K562 (cell line): ENCODE measurements at regions not wholly inside any gene's neighbourhood (a gene's known extent, or its start where the extent isn't known, plus 50 kb on each side); places are given as distances from the start of the nearest gene placed in this dataset.

ENCODE experiments used
- BRCA1 ChIP-seq, 2 experiments: fragments of 450-650 bp in 1 of 2; sonication (generic) in 1 of 2; formaldehyde crosslinking in 1 of 2; IDR thresholded peaks; 2 replicates each; pipeline versions ENCODE4 v1.5.0 to v1.6.1; 2017 to 2020; ENCODE audit warnings: mild to moderate bottlenecking in 1 of 2, missing genetic modification reagents in 1 of 2
- CBFA2T2 ChIP-seq: fragments of 450-650 bp; conservative IDR thresholded peaks from 2 replicates; pipeline ENCODE4 v1.6.1; 2017; ENCODE audit warnings: mild to moderate bottlenecking
- CBX8 ChIP-seq: fragments of 200-600 bp; sonication (generic); IDR thresholded peaks from 2 replicates; pipeline ENCODE4 v1.6.1; 2012; ENCODE audit warnings: borderline replicate concordance, mixed run types, low read depth, mild to moderate bottlenecking, moderate library complexity, mixed read lengths, low read length, control low read depth, inconsistent platforms; ENCODE audit not compliant: poor library complexity, severe bottlenecking; ENCODE audit errors: extremely low read depth
- DPF2 ChIP-seq: fragments of 450-650 bp; IDR thresholded peaks from 2 replicates; pipeline ENCODE4 v1.6.1; 2016
- ESRRA ChIP-seq: fragments of 450-650 bp; IDR thresholded peaks from 2 replicates; pipeline ENCODE4 v1.6.1; 2014; ENCODE audit warnings: low read depth, mild to moderate bottlenecking, moderate library complexity, borderline replicate concordance
- FIP1L1 ChIP-seq: fragments of 200-400 bp; formaldehyde crosslinking; IDR thresholded peaks from 2 replicates; pipeline ENCODE4 v1.6.1; 2018; ENCODE audit warnings: mild to moderate bottlenecking, low read depth, low read length; ENCODE audit not compliant: poor library complexity, severe bottlenecking
- FOSL1 ChIP-seq: fragments of 200-800 bp; sonication (Bioruptor generic); conservative IDR thresholded peaks from 2 replicates; pipeline ENCODE4 v1.6.1; 2016; ENCODE audit warnings: missing genetic modification characterization, missing compliant biosample characterization
- GABPA ChIP-seq: fragments of 200-800 bp; sonication (Bioruptor generic); conservative IDR thresholded peaks from 2 replicates; pipeline ENCODE4 v1.6.1; 2016; ENCODE audit warnings: low read depth, missing genetic modification characterization, missing compliant biosample characterization
- KAT7 ChIP-seq: sonication (generic); formaldehyde crosslinking; IDR thresholded peaks from 2 replicates; pipeline ENCODE4 v1.8.0; 2022; ENCODE audit warnings: missing genetic modification reagents, mild to moderate bottlenecking, borderline replicate concordance
- MAFG ChIP-seq: fragments of 450-650 bp; conservative IDR thresholded peaks from 2 replicates; pipeline ENCODE4 v1.6.1; 2016; ENCODE audit warnings: missing genetic modification characterization, missing compliant biosample characterization
- MCM2 ChIP-seq: fragments of 450-650 bp; IDR thresholded peaks from 2 replicates; pipeline ENCODE4 v1.6.1; 2017; ENCODE audit warnings: low read depth, mild to moderate bottlenecking
- NBN ChIP-seq: fragments of 450-650 bp; IDR thresholded peaks from 2 replicates; pipeline ENCODE4 v1.6.1; 2016; ENCODE audit warnings: low read depth, mild to moderate bottlenecking
- NR2C1 ChIP-seq, 2 experiments: fragments of 450-650 bp; IDR thresholded peaks; 2 replicates each; pipeline ENCODE4 v1.6.1; 2017; ENCODE audit warnings: mild to moderate bottlenecking in 2 of 2, antibody characterized with exemption in 1 of 2, inconsistent platforms in 1 of 2, missing compliant biosample characterization in 1 of 2, missing genetic modification characterization in 1 of 2
- NR4A1 ChIP-seq, 2 experiments: fragments of 250-450 bp in 1 of 2; fragments of 450-650 bp in 1 of 2; sonication (Bioruptor Pico) in 1 of 2; IDR thresholded peaks; 2 replicates each; pipeline versions ENCODE4 v1.4.0 to v1.6.1; 2016 to 2020; ENCODE audit warnings: mild to moderate bottlenecking in 2 of 2, missing compliant biosample characterization in 1 of 2, missing genetic modification characterization in 1 of 2, moderate library complexity in 1 of 2
- POU5F1 ChIP-seq: fragments of 150-350 bp; IDR thresholded peaks from 2 replicates; pipeline ENCODE4 v1.6.1; 2014; ENCODE audit warnings: borderline replicate concordance, low read length, low read depth, mild to moderate bottlenecking; ENCODE audit not compliant: partially characterized antibody
- PRMT5 ChIP-seq: sonication (generic); formaldehyde crosslinking; IDR thresholded peaks from 2 replicates; pipeline ENCODE4 v1.5.0; 2020; ENCODE audit warnings: missing genetic modification reagents
- RFX7 ChIP-seq: fragments of 250-450 bp; sonication (Bioruptor Pico); IDR thresholded peaks from 2 replicates; pipeline ENCODE4 v1.5.1; 2021; ENCODE audit warnings: mild to moderate bottlenecking
- SRSF7 ChIP-seq: fragments of 200-400 bp; formaldehyde crosslinking; optimal IDR thresholded peaks from 2 replicates; pipeline ENCODE3; 2017; ENCODE audit warnings: mild to moderate bottlenecking, low read depth, low read length
- STAT5B ChIP-seq: fragments of 250-450 bp; sonication (Bioruptor Pico); IDR thresholded peaks from 2 replicates; pipeline ENCODE4 v1.8.0; 2021; ENCODE audit warnings: mild to moderate bottlenecking, inconsistent platforms
- TFAM ChIP-seq: fragments of 250-450 bp; sonication (Bioruptor Pico); conservative IDR thresholded peaks from 2 replicates; pipeline ENCODE4 v1.5.0; 2021; ENCODE audit warnings: mild to moderate bottlenecking, moderate library complexity
- ZBTB17 ChIP-seq: fragments of 450-650 bp; formaldehyde crosslinking; IDR thresholded peaks from 2 replicates; pipeline ENCODE4 v1.4.0; 2020; ENCODE audit warnings: mild to moderate bottlenecking
- ZBTB8A ChIP-seq: fragments of 450-650 bp; IDR thresholded peaks from 2 replicates; pipeline ENCODE4 v1.6.1; 2018; ENCODE audit warnings: mild to moderate bottlenecking, moderate library complexity; ENCODE audit not compliant: partially characterized antibody
- ZNF197 ChIP-seq: fragments of 200-800 bp; sonication (Bioruptor generic); IDR thresholded peaks from 2 replicates; pipeline ENCODE4 v1.6.1; 2016; ENCODE audit warnings: low read depth, missing genetic modification characterization, missing compliant biosample characterization
- ZNF316 ChIP-seq: fragments of 450-650 bp; IDR thresholded peaks from 2 replicates; pipeline ENCODE4 v1.6.1; 2016
- ZNF717 ChIP-seq: fragments of 250-450 bp; sonication (Bioruptor Pico); IDR thresholded peaks from 2 replicates; pipeline ENCODE4 v1.5.0; 2021
- ZNF75A ChIP-seq: fragments of 450-650 bp; formaldehyde crosslinking; IDR thresholded peaks from 2 replicates; pipeline ENCODE4 v1.4.0; 2020; ENCODE audit warnings: mild to moderate bottlenecking
- TF ChIP-seq, protein P1 (sequence below), 3 experiments: fragments of 200-800 bp in 1 of 3; sonication (Bioruptor generic) in 1 of 3; sonication (generic) in 1 of 3; formaldehyde crosslinking in 1 of 3; IDR thresholded peaks; 2 replicates each; pipeline versions ENCODE4 v1.6.1 to v1.8.0; 2016 to 2022; ENCODE audit warnings: mild to moderate bottlenecking in 2 of 3, missing compliant biosample characterization in 2 of 3, missing genetic modification characterization in 2 of 3, missing genetic modification reagents in 1 of 3
- TF ChIP-seq, protein P2 (sequence below): fragments of 250-450 bp; sonication (Bioruptor Pico); IDR thresholded peaks from 2 replicates; pipeline ENCODE4 v1.5.0; 2021

DNA sequence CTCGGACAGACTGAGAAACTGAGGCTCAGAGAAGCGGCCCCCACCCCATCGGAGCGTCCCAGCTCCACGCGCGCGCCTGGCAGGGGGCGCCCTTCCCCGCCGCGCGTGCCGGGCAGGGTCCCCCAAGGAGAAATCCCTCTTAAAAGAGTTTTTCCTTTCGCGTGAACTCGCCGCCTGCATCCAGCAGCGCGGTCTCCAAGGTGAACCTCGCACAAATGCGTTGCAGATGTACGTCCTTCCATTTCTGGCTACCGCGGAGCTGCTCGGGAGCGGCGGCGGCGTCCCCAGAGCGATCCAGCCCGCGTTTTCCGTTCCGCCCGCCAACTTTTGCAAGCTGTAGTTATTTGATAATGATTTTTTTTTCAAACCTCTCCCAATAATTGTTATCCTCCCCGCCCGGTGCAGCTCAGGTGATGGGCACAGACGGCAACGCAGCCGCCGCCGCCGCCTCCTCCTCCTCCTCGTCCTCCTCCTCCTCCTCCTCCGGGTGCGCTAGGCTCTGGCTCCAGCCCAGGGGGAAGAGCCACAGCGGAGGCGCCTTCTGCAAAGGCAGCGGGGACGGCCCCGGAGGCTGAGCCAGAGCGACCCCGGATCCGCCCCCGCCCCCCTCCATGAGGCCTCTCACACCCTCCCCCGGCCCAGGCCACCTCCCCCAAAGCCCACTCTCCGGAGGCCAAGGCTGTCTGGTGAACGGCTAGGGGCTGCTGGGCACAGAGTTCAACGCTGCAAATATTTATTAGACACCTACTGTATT, 74.0 kb upstream of the CUX1 start (continued):
- peak; percentile 61; the same call in 1 of the 2 replicates for TF ChIP-seq KAT7 (CRISPR knock-in tag)
- no peak; the same call in 1 of the 2 replicates for TF ChIP-seq ZBTB17
- TF ChIP-seq FOSL1 = no peak
- TF ChIP-seq ESRRA = peak; percentile 51; the same call in 1 of the 2 replicates
- TF ChIP-seq MCM2 = no peak
- TF ChIP-seq POU5F1 = no peak
- TF ChIP-seq ZBTB8A = no peak
- TF ChIP-seq FIP1L1 = peak; percentile 59
- peak; percentile 60 for TF ChIP-seq CBFA2T2
- peak; percentile 56 for TF ChIP-seq NBN
- TF ChIP-seq MAFG = no peak
- no peak for TF ChIP-seq SRSF7
- no peak for TF ChIP-seq PRMT5 (CRISPR knock-in tag)
- TF ChIP-seq ZNF717 (CRISPR knock-in tag) = no peak
- no peak for TF ChIP-seq CBX8
- no peak for TF ChIP-seq GABPA
- no peak for TF ChIP-seq ZNF316
- no peak for TF ChIP-seq STAT5B (CRISPR knock-in tag)
- no peak for TF ChIP-seq ZNF75A (CRISPR knock-in tag)
- TF ChIP-seq TFAM (CRISPR knock-in tag) = no peak
- TF ChIP-seq, protein P1, sequence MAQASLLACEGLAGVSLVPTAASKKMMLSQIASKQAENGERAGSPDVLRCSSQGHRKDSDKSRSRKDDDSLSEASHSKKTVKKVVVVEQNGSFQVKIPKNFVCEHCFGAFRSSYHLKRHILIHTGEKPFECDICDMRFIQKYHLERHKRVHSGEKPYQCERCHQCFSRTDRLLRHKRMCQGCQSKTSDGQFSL (CRISPR knock-in tag; IDR thresholded peaks at IDR 0.05) = no peak
- TF ChIP-seq, protein P1 (tag; IDR thresholded peaks at IDR 0.05) = no peak; a peak in 1 of 4 replicates
- no peak for TF ChIP-seq RFX7
- TF ChIP-seq NR2C1 (IDR thresholded peaks at IDR 0.05) = no peak
- TF ChIP-seq NR2C1 (tag; IDR thresholded peaks at IDR 0.05) = no peak
- TF ChIP-seq, protein P2, sequence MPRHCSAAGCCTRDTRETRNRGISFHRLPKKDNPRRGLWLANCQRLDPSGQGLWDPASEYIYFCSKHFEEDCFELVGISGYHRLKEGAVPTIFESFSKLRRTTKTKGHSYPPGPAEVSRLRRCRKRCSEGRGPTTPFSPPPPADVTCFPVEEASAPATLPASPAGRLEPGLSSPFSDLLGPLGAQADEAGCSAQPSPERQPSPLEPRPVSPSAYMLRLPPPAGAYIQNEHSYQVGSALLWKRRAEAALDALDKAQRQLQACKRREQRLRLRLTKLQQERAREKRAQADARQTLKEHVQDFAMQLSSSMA (CRISPR knock-in tag) = no peak
- no peak for TF ChIP-seq ZNF197 (CRISPR knock-in tag)
- no peak for TF ChIP-seq NR4A1 (CRISPR knock-in tag; IDR thresholded peaks at IDR 0.05)
- 0 out of 2 replicates have a peak, but pooled peaks have one; percentile 44 for TF ChIP-seq NR4A1 (tag; IDR thresholded peaks at IDR 0.05)
- TF ChIP-seq BRCA1 (IDR thresholded peaks at IDR 0.05) = no peak
- no peak for TF ChIP-seq BRCA1 (CRISPR knock-in tag; IDR thresholded peaks at IDR 0.05)
- TF ChIP-seq DPF2 = 0 out of 2 replicates have a peak, but pooled peaks have one; percentile 33
